ENCODE measurements at regions not wholly inside any gene's neighbourhood (a gene's known extent, or its start where the extent isn't known, plus 50 kb on each side); places are given as distances from the start of the nearest gene placed in this dataset.

DNA sequence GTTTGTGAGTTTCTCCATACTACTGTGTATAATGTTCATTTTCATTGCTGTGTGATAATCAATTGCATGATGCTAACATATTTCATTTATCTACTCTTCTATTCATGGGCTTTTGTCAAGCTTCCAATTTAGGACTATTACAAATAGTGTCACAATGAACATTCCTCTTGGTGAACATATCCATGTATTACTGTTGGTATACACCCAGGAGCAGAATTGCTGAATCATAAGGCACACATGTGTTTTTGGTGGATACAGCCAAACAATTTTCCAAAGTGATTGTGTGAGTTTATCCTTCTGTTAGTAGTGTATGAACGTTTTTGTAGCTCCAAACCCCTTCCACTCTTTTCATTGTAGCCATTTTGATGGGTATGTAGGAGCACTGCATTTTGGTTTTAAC, 101.6 kb upstream of the COPS8 start:
- TF ChIP-seq, protein P1, sequence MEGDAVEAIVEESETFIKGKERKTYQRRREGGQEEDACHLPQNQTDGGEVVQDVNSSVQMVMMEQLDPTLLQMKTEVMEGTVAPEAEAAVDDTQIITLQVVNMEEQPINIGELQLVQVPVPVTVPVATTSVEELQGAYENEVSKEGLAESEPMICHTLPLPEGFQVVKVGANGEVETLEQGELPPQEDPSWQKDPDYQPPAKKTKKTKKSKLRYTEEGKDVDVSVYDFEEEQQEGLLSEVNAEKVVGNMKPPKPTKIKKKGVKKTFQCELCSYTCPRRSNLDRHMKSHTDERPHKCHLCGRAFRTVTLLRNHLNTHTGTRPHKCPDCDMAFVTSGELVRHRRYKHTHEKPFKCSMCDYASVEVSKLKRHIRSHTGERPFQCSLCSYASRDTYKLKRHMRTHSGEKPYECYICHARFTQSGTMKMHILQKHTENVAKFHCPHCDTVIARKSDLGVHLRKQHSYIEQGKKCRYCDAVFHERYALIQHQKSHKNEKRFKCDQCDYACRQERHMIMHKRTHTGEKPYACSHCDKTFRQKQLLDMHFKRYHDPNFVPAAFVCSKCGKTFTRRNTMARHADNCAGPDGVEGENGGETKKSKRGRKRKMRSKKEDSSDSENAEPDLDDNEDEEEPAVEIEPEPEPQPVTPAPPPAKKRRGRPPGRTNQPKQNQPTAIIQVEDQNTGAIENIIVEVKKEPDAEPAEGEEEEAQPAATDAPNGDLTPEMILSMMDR (IDR thresholded peaks at IDR 0.05; ENCODE audit: poor library complexity), result no peak
- TF ChIP-seq EZH2 (IDR thresholded peaks at IDR 0.05; ENCODE audit: borderline replicate concordance), result no peak
- TF ChIP-seq EZH2phosphoT487 (IDR thresholded peaks at IDR 0.05; ENCODE audit: low read depth, severe bottlenecking, unreplicated experiment), result no peak
